ENCODE measurements at regions not wholly inside any gene's neighbourhood (a gene's known extent, or its start where the extent isn't known, plus 50 kb on each side); places are given as distances from the start of the nearest gene placed in this dataset.

GRCh38 chr16:86061318-86061695 lies 162.3 kb downstream of the IRF8 start:
- Histone ChIP-seq H3K4me2 (peak overlapping the region; percentile 45 to 88 (median 75); a peak in 20 of 22 replicates), H3K27ac (no peak overlapping the region), H4K20me1 (peaks cover 0 to 12% (median 0%) of the 10 kb centered on the region in 11 experiments; a peak in 1 of 22 replicates), H3K27me3 (no peaks in the 10 kb centered on the region), H3K9ac (no peak overlapping the region), H3K4me1 (peaks cover 27 to 36% (median 34%) of the 10 kb centered on the region in 10 experiments), H3K9me3 (replicated peaks in 1 of 11) (no peaks in the 10 kb centered on the region), H3K36me3 (no peaks in the 10 kb centered on the region), H3K4me3 (no peak overlapping the region)
- no peak for TF ChIP-seq Cebpa-rat (IDR thresholded peaks at IDR 0.05)

- H3K27me3 ChIP-seq = no peaks in the 10 kb centered on the region
- H3K36me3 ChIP-seq = no peaks in the 10 kb centered on the region
- H3K9ac ChIP-seq = no peak overlapping the region
- H3K27ac ChIP-seq = no peak overlapping the region
- H3K4me1 ChIP-seq = peaks cover 27 to 36% (median 34%) of the 10 kb centered on the region in 10 experiments
- H4K20me1 ChIP-seq = peaks cover 0 to 12% (median 0%) of the 10 kb centered on the region in 11 experiments; a peak in 1 of 22 replicates
- no peak overlapping the region for H3K4me3 ChIP-seq
- no peaks in the 10 kb centered on the region for H3K9me3 ChIP-seq (replicated peaks in 1 of 11)
- peak overlapping the region; percentile 45 to 88 (median 75) for H3K4me2 ChIP-seq
- TF ChIP-seq Cebpa-rat (IDR thresholded peaks at IDR 0.05) = no peak
Measured at GRCh38 chr16:86061721-86062120, 162.8 kb downstream of the IRF8 start.

- no peaks in the 10 kb centered on the region for H3K27me3 ChIP-seq
- peaks cover 27 to 36% (median 34%) of the 10 kb centered on the region in 10 experiments for H3K4me1 ChIP-seq
- peak overlapping the region in 1 of 11 experiments; percentile 17; a peak in 1 of 22 replicates for H3K27ac ChIP-seq
- H3K36me3 ChIP-seq = no peaks in the 10 kb centered on the region
- no peak overlapping the region for H3K4me3 ChIP-seq
- H3K9ac ChIP-seq = peak overlapping the region in 2 of 11 experiments; percentile 0 to 2; a peak in 1 of 22 replicates
- peak overlapping the region; percentile 45 to 88 (median 75) for H3K4me2 ChIP-seq
- peaks cover 0 to 12% (median 0%) of the 10 kb centered on the region in 11 experiments; a peak in 1 of 22 replicates for H4K20me1 ChIP-seq
- no peak for TF ChIP-seq Cebpa-rat (IDR thresholded peaks at IDR 0.05)
- H3K9me3 ChIP-seq (replicated peaks in 1 of 11) = no peaks in the 10 kb centered on the region
Measured at GRCh38 chr16:86062271-86062965, 163.5 kb downstream of the IRF8 start.

GRCh38 chr16:86063760-86064405 lies 164.9 kb downstream of the IRF8 start:
- peak overlapping the region in 8 of 11 experiments; percentile 3 to 49 (median 27); a peak in 12 of 22 replicates for H3K4me2 ChIP-seq
- H3K27ac ChIP-seq = no peak overlapping the region
- H3K36me3 ChIP-seq = no peaks in the 10 kb centered on the region
- no peaks in the 10 kb centered on the region for H3K9me3 ChIP-seq (replicated peaks in 1 of 11)
- H3K9ac ChIP-seq = no peak overlapping the region
- peaks cover 0 to 12% (median 0%) of the 10 kb centered on the region in 11 experiments; a peak in 1 of 22 replicates for H4K20me1 ChIP-seq
- H3K4me1 ChIP-seq = peaks cover 27 to 36% (median 34%) of the 10 kb centered on the region in 10 experiments
- no peak overlapping the region for H3K4me3 ChIP-seq
- TF ChIP-seq Cebpa-rat (IDR thresholded peaks at IDR 0.05) = no peak
- H3K27me3 ChIP-seq = no peaks in the 10 kb centered on the region

- Histone ChIP-seq H3K36me3 (no peaks in the 10 kb centered on the region), H3K27me3 (peaks cover 0 to 3% (median 0%) of the 10 kb centered on the region in 11 experiments; a peak in 2 of 22 replicates)
Measured at GRCh38 chr16:86064431-86065250, 165.7 kb downstream of the IRF8 start.

GRCh38 chr16:86065711-86066110 lies 166.7 kb downstream of the IRF8 start:
- Histone ChIP-seq H3K36me3 (no peaks in the 10 kb centered on the region), H3K4me2 (no peak overlapping the region; a peak in 1 of 22 replicates), H3K4me1 (peaks cover 25 to 36% (median 30%) of the 10 kb centered on the region in 10 experiments), H3K4me3 (no peak overlapping the region), H3K27ac (no peak overlapping the region; a peak in 1 of 22 replicates), H3K9ac (no peak overlapping the region), H3K9me3 (replicated peaks in 1 of 11) (no peaks in the 10 kb centered on the region), H3K27me3 (peaks cover 0 to 6% (median 0%) of the 10 kb centered on the region in 11 experiments; a peak in 2 of 22 replicates), H4K20me1 (peaks cover 0 to 9% (median 0%) of the 10 kb centered on the region in 11 experiments; a peak in 1 of 22 replicates)
- TF ChIP-seq Cebpa-rat (IDR thresholded peaks at IDR 0.05) = no peak

More at GRCh38 chr16:86064431-86065250, 165.7 kb downstream of the IRF8 start:
- H4K20me1 ChIP-seq = peaks cover 0 to 12% (median 0%) of the 10 kb centered on the region in 11 experiments; a peak in 1 of 22 replicates
- H3K27ac ChIP-seq = no peak overlapping the region
- no peak overlapping the region for H3K9ac ChIP-seq
- H3K9me3 ChIP-seq (replicated peaks in 1 of 11) = no peaks in the 10 kb centered on the region
- peaks cover 27 to 36% (median 34%) of the 10 kb centered on the region in 10 experiments for H3K4me1 ChIP-seq
- no peak overlapping the region for H3K4me3 ChIP-seq
- H3K4me2 ChIP-seq = peak overlapping the region in 4 of 11 experiments; percentile 26 to 49 (median 46); a peak in 6 of 22 replicates
- TF ChIP-seq Cebpa-rat (IDR thresholded peaks at IDR 0.05) = no peak

- H3K4me2 ChIP-seq = no peak overlapping the region
- H3K9ac ChIP-seq = no peak overlapping the region
- peaks cover 14 to 29% (median 20%) of the 10 kb centered on the region in 10 experiments for H3K4me1 ChIP-seq
- H3K27ac ChIP-seq = no peak overlapping the region
- peaks cover 0 to 6% (median 0%) of the 10 kb centered on the region in 11 experiments; a peak in 2 of 22 replicates for H3K27me3 ChIP-seq
- no peak for TF ChIP-seq Cebpa-rat (IDR thresholded peaks at IDR 0.05)
- H3K4me3 ChIP-seq = no peak overlapping the region
- no peaks in the 10 kb centered on the region for H3K9me3 ChIP-seq (replicated peaks in 1 of 11)
- H4K20me1 ChIP-seq = 0 out of 22 replicates have a peak, but pooled peaks cover 0 to 8% (median 0%) of the 10 kb centered on the region in 11 experiments
- H3K36me3 ChIP-seq = no peaks in the 10 kb centered on the region
Measured at GRCh38 chr16:86066811-86067210, 167.8 kb downstream of the IRF8 start.

- Histone ChIP-seq H3K4me2 (no peak overlapping the region), H3K4me1 (peaks cover 7 to 22% (median 13%) of the 10 kb centered on the region in 10 experiments), H3K36me3 (no peaks in the 10 kb centered on the region), H3K27ac (no peak overlapping the region), H3K4me3 (no peak overlapping the region), H3K9ac (no peak overlapping the region), H3K9me3 (replicated peaks in 1 of 11) (no peaks in the 10 kb centered on the region), H3K27me3 (peaks cover 0 to 6% (median 0%) of the 10 kb centered on the region in 11 experiments; a peak in 2 of 22 replicates), H4K20me1 (0 out of 22 replicates have a peak, but pooled peaks cover 0 to 8% (median 0%) of the 10 kb centered on the region in 11 experiments)
- TF ChIP-seq Cebpa-rat (IDR thresholded peaks at IDR 0.05) = no peak
Measured at GRCh38 chr16:86067516-86067915, 168.6 kb downstream of the IRF8 start.

Measured in BLaER1 treated with 17β-estradiol and CSF1 and Interleukin-3, amounts not matched to agents 10 nM and 100 nM (cell line).